RWPE2 (cell line): ENCODE measurements at regions not wholly inside any gene's neighbourhood (a gene's known extent, or its start where the extent isn't known, plus 50 kb on each side); places are given as distances from the start of the nearest gene placed in this dataset.

Source experiments
- ATAC-seq: fragments of 200-7000 bp; cut with Tn5 transposase; 3 replicates; pipeline ENCODE4 v1.9.1; 2021; ENCODE audit warnings: low read depth
- DNase-seq: peaks from one replicate; pipeline ENCODE4 v3.0.0-alpha.2; 2020; ENCODE audit warnings: low spot score
- H3K27ac ChIP-seq: fragments of 450-650 bp; 2 replicates; pipeline ENCODE4 v1.5.1; 2017; ENCODE audit warnings: mild to moderate bottlenecking; ENCODE audit not compliant: poor library complexity, severe bottlenecking
- H3K27me3 ChIP-seq: fragments of 250-450 bp; sonication (Bioruptor Pico); 2 replicates; pipeline ENCODE4 v1.5.1; 2021; ENCODE audit warnings: mild to moderate bottlenecking, moderate library complexity; ENCODE audit not compliant: insufficient read depth, poor library complexity, severe bottlenecking
- H3K36me3 ChIP-seq: fragments of 250-450 bp; sonication (Bioruptor Pico); 2 replicates; pipeline ENCODE4 v1.5.1; 2020; ENCODE audit warnings: low read depth, mild to moderate bottlenecking, moderate library complexity
- H3K4me1 ChIP-seq: fragments of 250-450 bp; sonication (Bioruptor Pico); 2 replicates; pipeline ENCODE4 v1.5.1; 2021; ENCODE audit warnings: mild to moderate bottlenecking, moderate library complexity; ENCODE audit not compliant: insufficient read depth, poor library complexity, severe bottlenecking
- H3K4me3 ChIP-seq: fragments of 250-450 bp; sonication (Bioruptor Pico); 2 replicates; pipeline ENCODE4 v1.5.1; 2021; ENCODE audit warnings: mild to moderate bottlenecking, moderate library complexity; ENCODE audit not compliant: severe bottlenecking
- H3K9me3 ChIP-seq: fragments of 250-450 bp; sonication (Bioruptor Pico); 2 replicates; pipeline ENCODE4 v1.5.1; 2021; ENCODE audit warnings: mild to moderate bottlenecking, moderate library complexity; ENCODE audit not compliant: severe bottlenecking
- TF ChIP-seq, protein P1 (sequence below): fragments of 450-650 bp; IDR thresholded peaks from one replicate; pipeline ENCODE4 v1.5.1; 2017; ENCODE audit warnings: mild to moderate bottlenecking, moderate library complexity; ENCODE audit not compliant: poor library complexity, severe bottlenecking

GRCh38 chr4:30945586-30945985 is 225.4 kb downstream of the PCDH7 start:
- Histone ChIP-seq H3K9me3 (no peaks in the 10 kb centered on the region), H3K4me3 (no peak overlapping the region), H3K27ac (no peak overlapping the region), H3K36me3 (no peaks in the 10 kb centered on the region), H3K27me3 (no peaks in the 10 kb centered on the region), H3K4me1 (peaks cover 22% of the 10 kb centered on the region)
- DNase-seq (no peak), ATAC-seq (no peak)
- TF ChIP-seq, protein P1, sequence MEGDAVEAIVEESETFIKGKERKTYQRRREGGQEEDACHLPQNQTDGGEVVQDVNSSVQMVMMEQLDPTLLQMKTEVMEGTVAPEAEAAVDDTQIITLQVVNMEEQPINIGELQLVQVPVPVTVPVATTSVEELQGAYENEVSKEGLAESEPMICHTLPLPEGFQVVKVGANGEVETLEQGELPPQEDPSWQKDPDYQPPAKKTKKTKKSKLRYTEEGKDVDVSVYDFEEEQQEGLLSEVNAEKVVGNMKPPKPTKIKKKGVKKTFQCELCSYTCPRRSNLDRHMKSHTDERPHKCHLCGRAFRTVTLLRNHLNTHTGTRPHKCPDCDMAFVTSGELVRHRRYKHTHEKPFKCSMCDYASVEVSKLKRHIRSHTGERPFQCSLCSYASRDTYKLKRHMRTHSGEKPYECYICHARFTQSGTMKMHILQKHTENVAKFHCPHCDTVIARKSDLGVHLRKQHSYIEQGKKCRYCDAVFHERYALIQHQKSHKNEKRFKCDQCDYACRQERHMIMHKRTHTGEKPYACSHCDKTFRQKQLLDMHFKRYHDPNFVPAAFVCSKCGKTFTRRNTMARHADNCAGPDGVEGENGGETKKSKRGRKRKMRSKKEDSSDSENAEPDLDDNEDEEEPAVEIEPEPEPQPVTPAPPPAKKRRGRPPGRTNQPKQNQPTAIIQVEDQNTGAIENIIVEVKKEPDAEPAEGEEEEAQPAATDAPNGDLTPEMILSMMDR = no peak

GRCh38 chr4:30946288-30946687 is 226.1 kb downstream of the PCDH7 start:
- Histone ChIP-seq H3K9me3 (no peaks in the 10 kb centered on the region), H3K27ac (no peak overlapping the region), H3K4me1 (peaks cover 27% of the 10 kb centered on the region), H3K27me3 (no peaks in the 10 kb centered on the region), H3K36me3 (no peaks in the 10 kb centered on the region), H3K4me3 (no peak overlapping the region)
- ATAC-seq (no peak), DNase-seq (no peak)
- TF ChIP-seq, protein P1 = no peak

GRCh38 chr4:30948653-30949052 is 228.5 kb downstream of the PCDH7 start:
- DNase-seq (no peak), ATAC-seq (peak; percentile 60)
- Histone ChIP-seq H3K27me3 (no peaks in the 10 kb centered on the region), H3K27ac (peak overlapping the region; percentile 14), H3K4me1 (peaks cover 43% of the 10 kb centered on the region), H3K36me3 (no peaks in the 10 kb centered on the region), H3K4me3 (no peak overlapping the region), H3K9me3 (no peaks in the 10 kb centered on the region)
- TF ChIP-seq, protein P1 = no peak

DNA sequence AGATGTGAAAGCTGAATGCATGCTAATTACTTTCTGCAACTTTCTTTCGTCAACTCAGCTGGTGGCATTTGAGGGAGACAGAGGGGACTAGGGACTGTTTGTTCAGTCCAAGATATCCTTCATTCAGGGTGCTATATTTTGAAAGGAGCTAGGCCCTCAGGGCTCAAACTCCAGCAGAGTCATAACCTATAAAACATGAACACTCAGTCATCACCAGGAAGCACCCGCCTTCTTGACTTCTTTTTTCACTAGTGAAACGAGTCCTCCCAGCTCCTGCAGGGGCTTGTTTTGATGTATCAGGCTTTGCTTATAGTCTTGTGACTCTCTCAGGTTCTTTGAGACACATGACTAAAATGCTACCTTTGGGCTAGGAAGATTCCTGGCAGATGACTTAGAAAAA is 230.6 kb downstream of the PCDH7 start:
- Histone ChIP-seq H3K36me3 (no peaks in the 10 kb centered on the region), H3K27me3 (no peaks in the 10 kb centered on the region), H3K4me1 (peaks cover 38% of the 10 kb centered on the region), H3K4me3 (no peak overlapping the region), H3K9me3 (no peaks in the 10 kb centered on the region), H3K27ac (peak overlapping the region; percentile 31)
- ATAC-seq = peak; percentile 93
- DNase-seq = peak; percentile 84
- TF ChIP-seq, protein P1 = no peak

GRCh38 chr4:30952526-30953219 is 232.5 kb downstream of the PCDH7 start:
- DNase-seq (no peak), ATAC-seq (no peak)
- no peaks in the 10 kb centered on the region for H3K36me3 ChIP-seq
- H3K27ac ChIP-seq = no peak overlapping the region
- TF ChIP-seq, protein P1 = no peak
- H3K27me3 ChIP-seq = no peaks in the 10 kb centered on the region
- no peak overlapping the region for H3K4me3 ChIP-seq
- H3K4me1 ChIP-seq = peaks cover 36% of the 10 kb centered on the region
- no peaks in the 10 kb centered on the region for H3K9me3 ChIP-seq
